MM.1S (cell line): ENCODE measurements at regions not wholly inside any gene's neighbourhood (a gene's known extent, or its start where the extent isn't known, plus 50 kb on each side); places are given as distances from the start of the nearest gene placed in this dataset.

ENCODE experiments used
- DNase-seq: peaks from one replicate; pipeline ENCODE4 v3.0.0-alpha.2; 2015
- H2AFZ ChIP-seq: fragments of 300-600 bp; sonication (generic); 2 replicates; pipeline ENCODE4 v1.6.0; 2016; ENCODE audit warnings: antibody characterized with exemption, low read length
- H3F3A ChIP-seq: fragments of 300-600 bp; sonication (generic); 2 replicates; pipeline ENCODE4 v1.6.1; 2016; ENCODE audit warnings: mild to moderate bottlenecking, antibody characterized with exemption, low read length, moderate library complexity, mixed read lengths; ENCODE audit not compliant: insufficient read depth
- H3K27ac ChIP-seq: fragments of 300-600 bp; sonication (generic); 2 replicates; pipeline ENCODE4 v1.5.1; 2016; ENCODE audit warnings: mild to moderate bottlenecking, low read length
- H3K27me3 ChIP-seq: fragments of 300-600 bp; sonication (generic); replicated peaks from 2 replicates; pipeline ENCODE4 v1.6.0; 2016; ENCODE audit warnings: low read length; ENCODE audit not compliant: insufficient read depth
- H3K36me3 ChIP-seq: fragments of 300-600 bp; sonication (generic); replicated peaks from 2 replicates; pipeline ENCODE4 v1.6.1; 2016; ENCODE audit warnings: mild to moderate bottlenecking, low read length, mixed read lengths; ENCODE audit not compliant: insufficient read depth
- H3K4me1 ChIP-seq: fragments of 300-600 bp; sonication (generic); 2 replicates; pipeline ENCODE4 v1.6.1; 2016; ENCODE audit warnings: low read length, mixed read lengths
- H3K4me2 ChIP-seq: fragments of 300-600 bp; sonication (generic); 2 replicates; pipeline ENCODE4 v1.6.0; 2016; ENCODE audit warnings: low read depth, low read length
- H3K4me3 ChIP-seq: fragments of 300-600 bp; sonication (generic); 2 replicates; pipeline ENCODE4 v1.5.1; 2016; ENCODE audit warnings: low read length, mixed read lengths
- H3K79me2 ChIP-seq: fragments of 300-600 bp; sonication (generic); 2 replicates; pipeline ENCODE4 v1.6.1; 2016; ENCODE audit warnings: mixed run types, low read length, mixed read lengths
- H3K9ac ChIP-seq: fragments of 300-600 bp; sonication (generic); 2 replicates; pipeline ENCODE4 v1.6.1; 2016; ENCODE audit warnings: low read length, mixed read lengths
- H3K9me2 ChIP-seq: fragments of 300-600 bp; sonication (generic); replicated peaks from 2 replicates; pipeline ENCODE4 v1.6.1; 2016; ENCODE audit warnings: mild to moderate bottlenecking, low read length, mixed read lengths; ENCODE audit not compliant: insufficient read depth
- H3K9me3 ChIP-seq: fragments of 300-600 bp; sonication (generic); replicated peaks from 2 replicates; pipeline ENCODE4 v1.6.1; 2016; ENCODE audit warnings: mild to moderate bottlenecking, low read length, mixed read lengths; ENCODE audit not compliant: insufficient read depth
- H4K20me1 ChIP-seq: fragments of 300-600 bp; sonication (generic); 2 replicates; pipeline ENCODE4 v1.6.1; 2016; ENCODE audit warnings: mild to moderate bottlenecking, low read length, moderate library complexity, mixed read lengths; ENCODE audit not compliant: insufficient read depth
- EZH2 ChIP-seq: fragments of 300-600 bp; sonication (generic); optimal IDR thresholded peaks from 2 replicates; pipeline ENCODE3; 2017; ENCODE audit warnings: low read depth, mild to moderate bottlenecking, antibody characterized with exemption, low read length, mixed read lengths
- EZH2phosphoT487 ChIP-seq: fragments of 300-600 bp; sonication (generic); IDR thresholded peaks from 2 replicates; pipeline ENCODE4 v1.6.1; 2018; ENCODE audit warnings: antibody characterized with exemption, low read length
- TF ChIP-seq, protein P1 (sequence below): fragments of 300-600 bp; sonication (generic); IDR thresholded peaks from 2 replicates; pipeline ENCODE4 v1.5.1; 2016; ENCODE audit warnings: antibody characterized with exemption, low read length, mixed read lengths

DNA sequence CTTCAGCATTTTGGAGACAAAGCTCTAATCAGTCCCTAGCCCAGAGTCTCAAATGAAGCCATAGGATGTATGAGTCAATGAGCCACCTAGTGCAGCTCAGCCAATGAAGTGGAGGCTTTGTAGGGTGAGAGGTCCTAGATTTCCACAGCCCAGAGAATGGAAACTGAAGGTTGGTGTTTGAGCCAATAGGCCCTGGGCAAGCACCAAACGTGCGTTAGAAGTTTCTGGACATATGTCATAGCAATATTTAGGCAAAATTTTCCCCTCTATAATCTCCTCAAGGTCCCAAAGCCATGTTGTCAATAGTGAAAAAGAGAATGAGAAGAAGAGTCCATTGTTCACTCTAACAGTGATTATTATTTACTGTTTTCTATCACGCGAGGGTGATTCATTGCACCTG is 361.3 kb downstream of the PLPP3 start:
- H3K79me2 ChIP-seq: no peaks in the 10 kb centered on the region
- no peaks in the 10 kb centered on the region for H3K4me1 ChIP-seq
- H3K9ac ChIP-seq: no peak overlapping the region
- H3K9me2 ChIP-seq: no peaks in the 10 kb centered on the region
- TF ChIP-seq EZH2: no peak
- TF ChIP-seq EZH2phosphoT487: no peak
- TF ChIP-seq, protein P1, sequence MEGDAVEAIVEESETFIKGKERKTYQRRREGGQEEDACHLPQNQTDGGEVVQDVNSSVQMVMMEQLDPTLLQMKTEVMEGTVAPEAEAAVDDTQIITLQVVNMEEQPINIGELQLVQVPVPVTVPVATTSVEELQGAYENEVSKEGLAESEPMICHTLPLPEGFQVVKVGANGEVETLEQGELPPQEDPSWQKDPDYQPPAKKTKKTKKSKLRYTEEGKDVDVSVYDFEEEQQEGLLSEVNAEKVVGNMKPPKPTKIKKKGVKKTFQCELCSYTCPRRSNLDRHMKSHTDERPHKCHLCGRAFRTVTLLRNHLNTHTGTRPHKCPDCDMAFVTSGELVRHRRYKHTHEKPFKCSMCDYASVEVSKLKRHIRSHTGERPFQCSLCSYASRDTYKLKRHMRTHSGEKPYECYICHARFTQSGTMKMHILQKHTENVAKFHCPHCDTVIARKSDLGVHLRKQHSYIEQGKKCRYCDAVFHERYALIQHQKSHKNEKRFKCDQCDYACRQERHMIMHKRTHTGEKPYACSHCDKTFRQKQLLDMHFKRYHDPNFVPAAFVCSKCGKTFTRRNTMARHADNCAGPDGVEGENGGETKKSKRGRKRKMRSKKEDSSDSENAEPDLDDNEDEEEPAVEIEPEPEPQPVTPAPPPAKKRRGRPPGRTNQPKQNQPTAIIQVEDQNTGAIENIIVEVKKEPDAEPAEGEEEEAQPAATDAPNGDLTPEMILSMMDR: no peak
- no peaks in the 10 kb centered on the region for H4K20me1 ChIP-seq
- no peaks in the 10 kb centered on the region for H3K36me3 ChIP-seq
- H3F3A ChIP-seq: no peaks in the 10 kb centered on the region
- no peaks in the 10 kb centered on the region for H3K27me3 ChIP-seq
- no peak overlapping the region for H3K4me2 ChIP-seq
- H3K27ac ChIP-seq: no peak overlapping the region
- no peak overlapping the region for H2AFZ ChIP-seq
- H3K9me3 ChIP-seq: no peaks in the 10 kb centered on the region
- no peak overlapping the region for H3K4me3 ChIP-seq
- no peak for DNase-seq

DNA sequence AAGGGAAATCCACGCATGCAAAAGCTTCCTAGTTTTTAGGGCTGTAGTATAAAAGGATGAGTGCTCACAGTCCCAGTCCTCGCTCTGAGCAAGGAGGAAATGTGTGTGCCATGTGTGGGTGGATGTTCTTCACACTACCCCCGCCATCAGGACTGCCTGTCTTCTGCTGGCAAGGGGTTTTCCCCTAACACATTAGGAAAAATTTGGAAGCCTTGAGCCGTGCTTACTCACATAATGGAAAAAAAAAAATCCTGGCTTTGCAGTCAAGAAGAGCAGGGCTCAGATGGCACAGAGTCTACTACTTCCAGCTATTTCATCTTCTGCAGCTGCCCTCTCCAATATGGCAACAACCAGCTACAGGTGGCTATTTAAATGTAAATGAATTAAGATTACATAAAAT is 363.1 kb downstream of the PLPP3 start:
- no peaks in the 10 kb centered on the region for H3K9me3 ChIP-seq
- H3K9ac ChIP-seq: no peak overlapping the region
- DNase-seq: no peak
- H3F3A ChIP-seq: no peaks in the 10 kb centered on the region
- no peaks in the 10 kb centered on the region for H3K9me2 ChIP-seq
- no peaks in the 10 kb centered on the region for H4K20me1 ChIP-seq
- no peak overlapping the region for H3K27ac ChIP-seq
- H3K4me1 ChIP-seq: no peaks in the 10 kb centered on the region
- no peak overlapping the region for H3K4me2 ChIP-seq
- H3K79me2 ChIP-seq: no peaks in the 10 kb centered on the region
- H3K36me3 ChIP-seq: no peaks in the 10 kb centered on the region
- TF ChIP-seq EZH2: no peak
- no peak for TF ChIP-seq EZH2phosphoT487
- H3K27me3 ChIP-seq: no peaks in the 10 kb centered on the region
- no peak overlapping the region for H2AFZ ChIP-seq
- no peak overlapping the region for H3K4me3 ChIP-seq

DNA sequence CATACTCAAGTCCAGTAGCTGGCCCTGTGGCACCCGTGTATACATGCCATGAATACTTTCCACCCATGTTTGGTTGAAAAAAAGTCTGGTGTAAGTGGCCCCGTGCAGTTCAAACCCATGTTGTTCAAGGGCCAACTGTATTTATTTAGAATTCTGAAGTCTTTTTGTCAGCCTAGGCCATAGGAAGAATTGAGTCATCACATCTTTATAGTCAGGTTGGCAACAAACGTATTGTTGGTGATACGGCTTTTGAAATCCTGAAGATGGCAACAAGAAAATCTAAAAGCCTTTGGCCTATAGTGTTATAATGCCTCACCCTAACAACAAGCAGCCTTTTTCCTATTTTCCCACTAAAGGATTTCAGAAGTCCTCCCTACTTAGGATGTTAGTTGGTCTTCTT is 363.6 kb downstream of the PLPP3 start:
- Histone ChIP-seq H3K4me2 (no peak overlapping the region), H3K36me3 (no peaks in the 10 kb centered on the region)
- TF ChIP-seq, protein P1: no peak
- TF ChIP-seq EZH2 (no peak), EZH2phosphoT487 (no peak)

DNA sequence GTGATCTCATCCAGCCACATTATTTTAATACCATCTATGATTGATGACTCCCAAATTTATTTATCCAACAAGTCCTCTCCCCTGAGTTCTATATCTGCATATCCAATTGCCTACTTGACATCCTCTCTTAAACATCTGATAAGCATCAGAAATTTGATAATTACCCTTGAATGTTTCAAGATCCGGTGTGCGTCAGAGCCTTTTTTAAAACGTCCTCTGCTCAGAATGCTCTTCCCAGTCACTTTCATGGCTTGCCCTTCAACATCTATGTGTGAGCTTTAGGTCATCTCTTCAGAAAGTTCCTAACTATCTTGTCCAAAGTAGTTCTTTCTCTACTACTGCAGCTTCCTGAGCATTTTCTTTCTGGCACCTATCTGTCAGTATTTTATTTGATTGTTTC is 364.3 kb downstream of the PLPP3 start:
- no peak overlapping the region for H3K4me3 ChIP-seq
- H3K9me2 ChIP-seq: no peaks in the 10 kb centered on the region
- no peaks in the 10 kb centered on the region for H3K27me3 ChIP-seq
- no peaks in the 10 kb centered on the region for H3K36me3 ChIP-seq
- no peak overlapping the region for H2AFZ ChIP-seq
- no peak overlapping the region for H3K9ac ChIP-seq
- H3K9me3 ChIP-seq: no peaks in the 10 kb centered on the region
- no peaks in the 10 kb centered on the region for H3K4me1 ChIP-seq
- H3K79me2 ChIP-seq: no peaks in the 10 kb centered on the region
- TF ChIP-seq EZH2: no peak
- TF ChIP-seq, protein P1: no peak
- no peak for TF ChIP-seq EZH2phosphoT487
- no peaks in the 10 kb centered on the region for H3F3A ChIP-seq
- H3K27ac ChIP-seq: no peak overlapping the region
- H4K20me1 ChIP-seq: no peaks in the 10 kb centered on the region
- H3K4me2 ChIP-seq: no peak overlapping the region
- no peak for DNase-seq

More for the DNA sequence above, 363.6 kb downstream of the PLPP3 start:
- H3K79me2 ChIP-seq: no peaks in the 10 kb centered on the region
- H3K4me3 ChIP-seq: no peak overlapping the region
- H3F3A ChIP-seq: no peaks in the 10 kb centered on the region
- no peaks in the 10 kb centered on the region for H3K9me2 ChIP-seq
- no peaks in the 10 kb centered on the region for H3K27me3 ChIP-seq
- H3K27ac ChIP-seq: no peak overlapping the region
- H3K4me1 ChIP-seq: no peaks in the 10 kb centered on the region
- DNase-seq: no peak
- no peak overlapping the region for H2AFZ ChIP-seq
- no peaks in the 10 kb centered on the region for H4K20me1 ChIP-seq
- no peak overlapping the region for H3K9ac ChIP-seq
- H3K9me3 ChIP-seq: no peaks in the 10 kb centered on the region
